H9 (cell line): ENCODE measurements at regions not wholly inside any gene's neighbourhood (a gene's known extent, or its start where the extent isn't known, plus 50 kb on each side); places are given as distances from the start of the nearest gene placed in this dataset.

Experiments
- DNase-seq: peaks from one replicate; pipeline ENCODE4 v3.0.0-alpha.2; 2017
- H2AFZ ChIP-seq: one replicate; pipeline ENCODE4 v1.6.1; 2013; ENCODE audit warnings: mild to moderate bottlenecking, low read length, control low read depth, moderate library complexity
- H2AK5ac ChIP-seq: 2 replicates; pipeline ENCODE4 v1.6.1; 2013; ENCODE audit warnings: low read length, control low read depth, mixed read lengths; ENCODE audit not compliant: insufficient read length
- H2BK120ac ChIP-seq: one replicate; pipeline ENCODE4 v1.6.1; 2013; ENCODE audit warnings: low read depth, mild to moderate bottlenecking, low read length, control low read depth, inconsistent platforms; ENCODE audit not compliant: poor library complexity, severe bottlenecking
- H2BK12ac ChIP-seq: 2 replicates; pipeline ENCODE4 v1.6.1; 2013; ENCODE audit warnings: low read length, control low read depth, mixed read lengths, low read depth; ENCODE audit not compliant: insufficient read length
- H2BK15ac ChIP-seq: 2 replicates; pipeline ENCODE4 v1.6.1; 2013; ENCODE audit warnings: low read depth, low read length, control low read depth
- H2BK20ac ChIP-seq: one replicate; pipeline ENCODE4 v1.6.1; 2013; ENCODE audit warnings: low read depth, mild to moderate bottlenecking, low read length, control low read depth, inconsistent platforms; ENCODE audit not compliant: poor library complexity, severe bottlenecking
- H2BK5ac ChIP-seq: 2 replicates; pipeline ENCODE4 v1.6.1; 2013; ENCODE audit warnings: low read length, control low read depth, mixed read lengths; ENCODE audit not compliant: insufficient read length
- H3K14ac ChIP-seq: 2 replicates; pipeline ENCODE4 v1.6.1; 2013; ENCODE audit warnings: low read length, control low read depth; ENCODE audit not compliant: insufficient read depth
- H3K18ac ChIP-seq: 2 replicates; pipeline ENCODE4 v1.6.1; 2013; ENCODE audit warnings: low read depth, mild to moderate bottlenecking, mixed read lengths, low read length, control low read depth; ENCODE audit not compliant: insufficient read length
- H3K23ac ChIP-seq: 2 replicates; pipeline ENCODE4 v1.6.1; 2013; ENCODE audit warnings: low read length, control low read depth, mixed read lengths, low read depth; ENCODE audit not compliant: insufficient read length
- H3K23me2 ChIP-seq: 2 replicates; pipeline ENCODE4 v1.6.1; 2013; ENCODE audit warnings: low read depth, mild to moderate bottlenecking, mixed read lengths, low read length, control low read depth; ENCODE audit not compliant: insufficient read length, poor library complexity, severe bottlenecking
- H3K27ac ChIP-seq: 2 replicates; pipeline ENCODE4 v1.5.1; 2013; ENCODE audit warnings: low read length, control low read depth, mixed read lengths, low read depth; ENCODE audit not compliant: insufficient read length
- H3K27me3 ChIP-seq: 2 replicates; pipeline ENCODE4 v1.6.1; 2013; ENCODE audit warnings: low read length, control low read depth, inconsistent platforms; ENCODE audit not compliant: insufficient read depth
- H3K4ac ChIP-seq: 2 replicates; pipeline ENCODE4 v1.6.1; 2013; ENCODE audit warnings: low read depth, mild to moderate bottlenecking, control low read depth, inconsistent platforms, low read length, moderate library complexity
- H3K4me1 ChIP-seq: 2 replicates; pipeline ENCODE4 v1.6.1; 2013; ENCODE audit warnings: low read length, control low read depth, inconsistent platforms; ENCODE audit not compliant: insufficient read depth
- H3K4me2 ChIP-seq: 2 replicates; pipeline ENCODE4 v1.6.1; 2013; ENCODE audit warnings: low read length, control low read depth, mixed read lengths; ENCODE audit not compliant: insufficient read length, insufficient read depth
- H3K56ac ChIP-seq: 2 replicates; pipeline ENCODE4 v1.6.1; 2013; ENCODE audit warnings: low read depth, mild to moderate bottlenecking, mixed read lengths, low read length, control low read depth; ENCODE audit not compliant: insufficient read length
- H3K79me1 ChIP-seq: 2 replicates; pipeline ENCODE4 v1.6.1; 2013; ENCODE audit warnings: low read depth, mild to moderate bottlenecking, moderate library complexity, low read length, control low read depth, inconsistent platforms; ENCODE audit not compliant: insufficient read depth, poor library complexity, severe bottlenecking
- H3K79me2 ChIP-seq: 2 replicates; pipeline ENCODE4 v1.6.1; 2013; ENCODE audit warnings: low read length, control low read depth, inconsistent platforms; ENCODE audit not compliant: insufficient read depth
- H3K9ac ChIP-seq: 2 replicates; pipeline ENCODE4 v1.6.1; 2013; ENCODE audit warnings: low read length, control low read depth, mixed read lengths; ENCODE audit not compliant: insufficient read length; ENCODE audit errors: extremely low read depth
- H3K9me3 ChIP-seq: one replicate; pipeline ENCODE4 v1.6.1; 2013; ENCODE audit warnings: low read depth, low read length, inconsistent platforms; ENCODE audit not compliant: control insufficient read depth
- H3T11ph ChIP-seq: one replicate; pipeline ENCODE4 v1.6.1; 2013; ENCODE audit warnings: mild to moderate bottlenecking, low read length, control low read depth, inconsistent platforms
- H4K20me1 ChIP-seq: one replicate; pipeline ENCODE4 v1.6.1; 2013; ENCODE audit not compliant: control insufficient read depth, insufficient read length, insufficient read depth
- H4K5ac ChIP-seq: 2 replicates; pipeline ENCODE4 v1.6.1; 2013; ENCODE audit warnings: low read depth, mild to moderate bottlenecking, mixed read lengths, low read length, control low read depth; ENCODE audit not compliant: insufficient read length
- H4K8ac ChIP-seq: replicated peaks from 2 replicates; pipeline ENCODE4 v1.6.1; 2013; ENCODE audit warnings: low read length, control low read depth, mixed read lengths, low read depth; ENCODE audit not compliant: insufficient read length
- H4K91ac ChIP-seq: 2 replicates; pipeline ENCODE4 v1.6.1; 2013; ENCODE audit warnings: low read depth, mild to moderate bottlenecking, moderate library complexity, mixed read lengths, low read length, control low read depth; ENCODE audit not compliant: insufficient read length
- H3K27ac Mint-ChIP-seq, 3 experiments: 2 replicates in 2 of 3; 3 replicates in 1 of 3; pipeline ENCODE4 v1.8.0; 2020 to 2021; ENCODE audit warnings: mixed read lengths in 3 of 3, mild to moderate bottlenecking in 1 of 3, moderate library complexity in 1 of 3
- H3K27me3 Mint-ChIP-seq: 2 replicates; pipeline ENCODE4 v1.8.0; 2021; ENCODE audit warnings: low read depth, mild to moderate bottlenecking, moderate library complexity, mixed read lengths
- H3K36me3 Mint-ChIP-seq, 3 experiments: 2 replicates in 2 of 3; 3 replicates in 1 of 3; pipeline ENCODE4 v1.8.0; 2020 to 2021; ENCODE audit warnings: low read depth in 3 of 3, mixed read lengths in 3 of 3; ENCODE audit not compliant: insufficient read depth in 1 of 3
- H3K4me1 Mint-ChIP-seq, 2 experiments: 2 replicates each; pipeline ENCODE4 v1.8.0; 2020; ENCODE audit warnings: mixed read lengths in 2 of 2
- H3K4me3 Mint-ChIP-seq, 2 experiments: 2 replicates in 1 of 2; 3 replicates in 1 of 2; pipeline ENCODE4 v1.8.0; 2020 to 2021; ENCODE audit warnings: mild to moderate bottlenecking in 2 of 2, mixed read lengths in 2 of 2, moderate library complexity in 1 of 2
- H3K9me3 Mint-ChIP-seq, 2 experiments: 2 replicates in 1 of 2; 3 replicates in 1 of 2; pipeline ENCODE4 v1.8.0; 2020; ENCODE audit warnings: mild to moderate bottlenecking in 2 of 2, mixed read lengths in 2 of 2, moderate library complexity in 1 of 2
- WGBS: extraction: QIAGEN DNeasy Blood & Tissue Kit; methylation state at CpG from one replicate; pipeline ENCODE4 v1.1.7; 2013; ENCODE audit warnings: missing lambda C conversion rate, low lambda C conversion rate, mixed read lengths; ENCODE audit not compliant: insufficient read length; ENCODE audit errors: extremely low coverage; 5-methylcytosine and 5-hydroxymethylcytosine counted together
- TF ChIP-seq, protein P1 (sequence below): fragments of 200-600 bp; sonication (generic); conservative IDR thresholded peaks from 3 replicates; pipeline ENCODE4 v1.8.0; 2021; ENCODE audit warnings: antibody characterized with exemption, mild to moderate bottlenecking

DNA sequence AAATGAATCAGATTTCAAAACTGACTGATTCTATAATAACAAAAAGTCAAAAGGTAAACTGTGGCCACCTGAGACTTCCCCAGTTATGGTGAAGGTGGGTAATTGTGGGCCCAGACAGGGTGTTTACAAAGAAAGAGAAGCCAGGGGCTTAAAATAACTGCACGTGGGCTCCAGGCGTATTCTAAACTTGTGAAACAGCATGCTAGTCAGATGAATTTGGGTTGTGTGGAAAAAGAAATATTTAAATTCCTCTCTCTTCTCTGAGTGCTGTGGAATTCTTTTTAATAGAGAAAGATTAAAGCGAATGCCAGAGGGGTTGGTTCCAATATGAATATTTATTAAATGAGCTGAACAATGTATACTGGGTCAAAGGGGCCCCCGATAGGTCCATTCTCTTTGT, 166.3 kb upstream of the AFDN start:
- no peak overlapping the region for H2BK5ac ChIP-seq
- H3K9ac ChIP-seq = no peak overlapping the region
- H3K14ac ChIP-seq = no peak overlapping the region
- no peak overlapping the region for H2AK5ac ChIP-seq
- no peak overlapping the region for H3K23ac ChIP-seq
- no peak overlapping the region for H2BK15ac ChIP-seq
- H3K27ac ChIP-seq = no peak overlapping the region
- no peak overlapping the region for H4K8ac ChIP-seq
- H2AFZ ChIP-seq = no peak overlapping the region
- H3K9me3 ChIP-seq = no peaks in the 10 kb centered on the region
- no peak overlapping the region for H3K18ac ChIP-seq
- H2BK12ac ChIP-seq = no peak overlapping the region
- no CpG with 5 or more reads among the region's 4 CpGs for whole genome bisulfite sequencing
- H4K91ac ChIP-seq = no peak overlapping the region
- Mint-ChIP-seq H3K4me1 (peaks cover 2 to 8% of the 10 kb centered on the region in 2 experiments; a peak in 3 of 4 replicates), H3K27ac (no peak overlapping the region), H3K27me3 (no peaks in the 10 kb centered on the region; the same call in 1 of the 2 replicates), H3K4me3 (no peak overlapping the region), H3K9me3 (peaks cover 0 to 3% of the 10 kb centered on the region in 2 experiments; a peak in 1 of 5 replicates), H3K36me3 (peaks cover 0 to 3% (median 0%) of the 10 kb centered on the region in 3 experiments; a peak in 1 of 7 replicates)
- H3K4me1 ChIP-seq = no peaks in the 10 kb centered on the region
- H3K23me2 ChIP-seq = no peaks in the 10 kb centered on the region
- H3K4me2 ChIP-seq = no peak overlapping the region
- no peaks in the 10 kb centered on the region for H4K20me1 ChIP-seq
- no peak overlapping the region for H3T11ph ChIP-seq
- H3K79me2 ChIP-seq = no peaks in the 10 kb centered on the region
- H3K27me3 ChIP-seq = no peaks in the 10 kb centered on the region
- no peak for DNase-seq
- H2BK120ac ChIP-seq = no peak overlapping the region
- H2BK20ac ChIP-seq = no peak overlapping the region
- no peak overlapping the region for H4K5ac ChIP-seq
- no peak overlapping the region for H3K56ac ChIP-seq
- TF ChIP-seq, protein P1, sequence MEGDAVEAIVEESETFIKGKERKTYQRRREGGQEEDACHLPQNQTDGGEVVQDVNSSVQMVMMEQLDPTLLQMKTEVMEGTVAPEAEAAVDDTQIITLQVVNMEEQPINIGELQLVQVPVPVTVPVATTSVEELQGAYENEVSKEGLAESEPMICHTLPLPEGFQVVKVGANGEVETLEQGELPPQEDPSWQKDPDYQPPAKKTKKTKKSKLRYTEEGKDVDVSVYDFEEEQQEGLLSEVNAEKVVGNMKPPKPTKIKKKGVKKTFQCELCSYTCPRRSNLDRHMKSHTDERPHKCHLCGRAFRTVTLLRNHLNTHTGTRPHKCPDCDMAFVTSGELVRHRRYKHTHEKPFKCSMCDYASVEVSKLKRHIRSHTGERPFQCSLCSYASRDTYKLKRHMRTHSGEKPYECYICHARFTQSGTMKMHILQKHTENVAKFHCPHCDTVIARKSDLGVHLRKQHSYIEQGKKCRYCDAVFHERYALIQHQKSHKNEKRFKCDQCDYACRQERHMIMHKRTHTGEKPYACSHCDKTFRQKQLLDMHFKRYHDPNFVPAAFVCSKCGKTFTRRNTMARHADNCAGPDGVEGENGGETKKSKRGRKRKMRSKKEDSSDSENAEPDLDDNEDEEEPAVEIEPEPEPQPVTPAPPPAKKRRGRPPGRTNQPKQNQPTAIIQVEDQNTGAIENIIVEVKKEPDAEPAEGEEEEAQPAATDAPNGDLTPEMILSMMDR = no peak
- H3K4ac ChIP-seq = no peak overlapping the region
- no peaks in the 10 kb centered on the region for H3K79me1 ChIP-seq
